ENCODE measurements at regions not wholly inside any gene's neighbourhood (a gene's known extent, or its start where the extent isn't known, plus 50 kb on each side); places are given as distances from the start of the nearest gene placed in this dataset.
A peak's percentile ranks its signal among the peaks of the same experiment; 100 is the strongest.

DNA sequence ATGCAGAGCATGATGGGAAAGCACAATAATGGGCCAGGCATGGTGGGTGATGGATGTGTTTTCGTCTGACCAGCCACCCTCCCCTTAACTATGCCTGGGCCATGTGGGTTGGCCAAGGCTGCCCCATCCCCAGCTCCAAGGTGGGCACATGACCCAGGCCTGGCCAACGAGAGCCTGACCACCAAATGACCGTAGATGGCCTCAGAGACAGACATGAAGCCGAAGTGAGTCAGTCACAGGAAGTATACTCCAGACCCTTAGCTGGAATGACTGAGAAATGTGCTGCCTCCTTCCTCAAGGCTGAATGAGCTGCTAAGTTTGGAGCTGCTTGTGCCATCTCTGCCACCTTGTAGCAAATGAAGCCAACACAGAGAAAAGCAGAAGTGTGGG is 233.6 kb downstream of the BCL11B start:
- TF ChIP-seq CTCF (IDR thresholded peaks at IDR 0.05; ENCODE audit: insufficient read depth, low read length, missing control alignments): no peak
- DNase-seq (ENCODE audit: low read depth, low spot score): peak; percentile 19
- H3K4me3 ChIP-seq (ENCODE audit: low read depth, low read length): no peak overlapping the region
- CTCF ChIA-PET: no interaction called here
- POLR2A ChIA-PET: no interaction called here

- CTCF ChIA-PET: no interaction called here
- H3K4me3 ChIP-seq (ENCODE audit: low read depth, low read length): no peak overlapping the region
- no peak for DNase-seq (ENCODE audit: low read depth, low spot score)
- TF ChIP-seq CTCF (IDR thresholded peaks at IDR 0.05; ENCODE audit: insufficient read depth, low read length, missing control alignments): no peak
- POLR2A ChIA-PET: no interaction called here
These were observed 232.5 kb downstream of the BCL11B start for GRCh38 chr14:99039331-99040041.

- CTCF ChIA-PET: no interaction called here
- TF ChIP-seq CTCF (IDR thresholded peaks at IDR 0.05; ENCODE audit: insufficient read depth, low read length, missing control alignments): no peak
These were observed 231.9 kb downstream of the BCL11B start for GRCh38 chr14:99040052-99040451.

GRCh38 chr14:99040711-99041110 is 231.3 kb downstream of the BCL11B start:
- no peak overlapping the region for H3K4me3 ChIP-seq (ENCODE audit: low read depth, low read length)
- no peak for TF ChIP-seq CTCF (IDR thresholded peaks at IDR 0.05; ENCODE audit: insufficient read depth, low read length, missing control alignments)
- CTCF ChIA-PET: no interaction called here
- POLR2A ChIA-PET: no interaction called here
- DNase-seq (ENCODE audit: low read depth, low spot score): no peak

More at GRCh38 chr14:99040052-99040451, 231.9 kb downstream of the BCL11B start:
- H3K4me3 ChIP-seq (ENCODE audit: low read depth, low read length): no peak overlapping the region
- POLR2A ChIA-PET: no interaction called here
- DNase-seq (ENCODE audit: low read depth, low spot score): no peak

GRCh38 chr14:99041141-99041819 is 230.7 kb downstream of the BCL11B start:
- POLR2A ChIA-PET: no interaction called here
- CTCF ChIA-PET: no interaction called here
- no peak for DNase-seq (ENCODE audit: low read depth, low spot score)
- no peak overlapping the region for H3K4me3 ChIP-seq (ENCODE audit: low read depth, low read length)
- no peak for TF ChIP-seq CTCF (IDR thresholded peaks at IDR 0.05; ENCODE audit: insufficient read depth, low read length, missing control alignments)

DNA sequence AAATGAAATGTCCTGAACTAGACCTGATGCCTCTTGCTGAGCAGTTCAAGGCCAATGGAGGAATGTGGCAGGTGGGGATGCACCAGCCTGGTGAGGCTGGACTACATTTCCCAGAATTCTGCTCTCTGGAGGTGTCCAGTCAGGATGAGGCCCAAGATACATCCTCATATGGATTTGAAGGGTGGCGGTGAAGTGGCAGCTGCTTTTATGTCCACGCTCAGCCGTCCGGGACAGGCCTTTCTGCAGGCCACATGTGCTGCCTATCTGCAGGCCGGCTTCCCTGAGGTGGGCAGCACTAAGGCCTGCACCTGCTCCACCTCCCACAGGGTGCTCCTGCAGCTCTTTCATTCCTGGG is 230.2 kb downstream of the BCL11B start:
- no peak for TF ChIP-seq CTCF (IDR thresholded peaks at IDR 0.05; ENCODE audit: insufficient read depth, low read length, missing control alignments)
- POLR2A ChIA-PET: no interaction called here
- no peak overlapping the region for H3K4me3 ChIP-seq (ENCODE audit: low read depth, low read length)
- CTCF ChIA-PET: no interaction called here
- no peak for DNase-seq (ENCODE audit: low read depth, low spot score)

Measured in AG04449 (cell line).